HG03521 (cell line): ENCODE measurements at regions not wholly inside any gene's neighbourhood (a gene's known extent, or its start where the extent isn't known, plus 50 kb on each side); places are given as distances from the start of the nearest gene placed in this dataset.

ENCODE experiments used
- ATAC-seq: cut with Tn5 transposase; IDR thresholded peaks from one replicate; pipeline ENCODE4 v1.9.1; 2021; ENCODE audit warnings: mild to moderate bottlenecking, moderate library complexity; ENCODE audit not compliant: unreplicated experiment

DNA sequence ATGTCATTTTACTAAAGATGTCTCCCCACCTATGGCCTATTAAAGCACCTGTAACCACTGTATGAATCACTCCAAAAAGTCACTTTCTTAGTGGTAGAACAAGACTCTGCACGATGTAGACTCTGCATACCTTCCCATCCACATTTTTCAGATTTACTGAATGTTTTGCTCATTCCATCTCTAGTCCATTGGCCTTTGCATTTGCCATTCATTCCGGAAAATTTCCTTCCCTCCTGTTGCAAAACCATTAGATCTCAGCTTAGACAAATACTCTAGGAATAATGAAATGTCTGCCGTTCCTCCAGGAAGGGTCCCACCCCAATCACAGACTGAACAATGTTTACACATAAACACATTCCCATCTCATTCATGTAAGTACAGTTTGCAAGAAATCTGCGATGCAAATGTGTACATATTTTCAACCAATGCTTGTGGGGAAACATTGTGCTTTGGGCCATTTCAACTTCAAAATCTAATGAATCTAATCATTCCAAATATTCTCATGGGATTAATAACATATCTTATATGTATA, 146.3 kb upstream of the XYLT1 start:
- no peak for ATAC-seq

DNA sequence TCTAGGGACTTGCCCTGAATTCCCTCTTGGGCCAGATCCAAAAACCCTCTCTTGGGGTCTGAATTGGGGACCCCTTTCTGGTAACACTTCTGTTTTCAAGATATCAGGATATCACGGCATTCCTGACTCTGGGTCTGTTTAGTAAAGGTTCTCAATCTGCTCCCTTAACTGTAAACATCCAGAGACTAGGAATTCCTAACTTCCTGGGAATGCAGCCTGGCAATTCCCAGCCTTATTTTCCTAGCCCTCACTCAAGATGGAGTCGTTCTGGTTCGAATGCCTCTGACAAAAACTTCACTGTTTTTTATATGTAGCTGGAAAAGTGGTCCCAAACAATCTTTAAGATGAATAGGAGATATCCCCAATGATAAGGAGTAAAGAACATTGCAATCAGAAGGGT, 141.6 kb upstream of the XYLT1 start:
- no peak for ATAC-seq

DNA sequence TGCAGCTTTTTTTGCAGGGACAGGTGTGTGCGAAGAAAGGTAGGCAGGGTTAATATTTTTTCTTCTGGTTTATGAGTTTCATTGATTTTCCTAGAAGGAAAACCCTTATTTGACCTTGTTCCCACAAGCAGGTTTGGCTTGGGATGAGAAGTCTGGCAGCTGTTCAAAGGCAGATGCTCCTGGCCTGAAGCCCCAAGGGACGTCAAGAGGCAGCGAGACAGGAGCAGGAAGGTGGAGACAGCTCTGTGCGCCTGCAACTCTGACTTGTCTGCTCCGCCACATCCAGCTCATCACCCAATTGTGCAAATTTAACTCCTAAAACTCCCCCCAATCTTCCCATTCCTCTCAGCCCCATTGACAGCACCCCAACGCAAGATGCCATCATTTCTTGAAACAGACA, 136.8 kb upstream of the XYLT1 start:
- no peak for ATAC-seq

DNA sequence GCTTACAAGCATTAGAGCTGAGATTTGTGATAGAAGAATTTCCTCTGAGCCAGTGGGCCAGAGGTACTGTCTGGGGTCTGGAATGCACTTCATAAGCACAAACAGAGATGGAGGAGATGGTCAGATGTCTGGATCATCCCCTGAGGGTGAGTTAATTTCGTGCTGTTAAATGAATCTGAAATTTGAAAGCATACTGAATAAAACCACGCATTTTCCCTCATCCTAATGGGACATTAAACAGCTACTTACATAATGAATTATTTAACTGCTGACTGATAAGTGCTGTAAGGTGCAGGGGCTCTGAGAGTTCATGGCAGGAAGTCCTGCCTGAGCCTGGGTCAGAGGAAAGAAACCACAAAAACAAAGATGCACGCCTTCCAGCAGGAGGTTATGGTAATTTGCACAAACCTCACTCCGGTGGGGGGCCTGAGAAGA, 136.3 kb upstream of the XYLT1 start:
- ATAC-seq, result no peak

DNA sequence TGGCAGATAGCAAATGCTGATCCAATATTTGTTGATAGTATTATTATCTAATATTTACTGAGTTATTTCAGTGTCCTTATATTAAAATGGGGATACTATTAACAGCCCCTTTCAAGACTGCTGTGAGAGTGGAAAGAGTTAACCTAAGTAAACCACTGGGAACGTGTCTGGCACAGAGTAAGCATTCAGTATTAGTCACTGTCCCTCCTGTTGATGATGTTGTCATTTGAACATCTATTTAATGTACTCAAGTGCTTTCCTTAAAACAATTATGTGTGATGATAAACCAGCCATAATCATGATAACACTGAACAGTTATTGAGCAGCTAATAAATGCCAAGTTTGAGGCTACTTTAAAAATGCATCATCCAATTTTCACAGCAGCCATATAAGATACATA, 135.7 kb upstream of the XYLT1 start:
- ATAC-seq, result no peak

DNA sequence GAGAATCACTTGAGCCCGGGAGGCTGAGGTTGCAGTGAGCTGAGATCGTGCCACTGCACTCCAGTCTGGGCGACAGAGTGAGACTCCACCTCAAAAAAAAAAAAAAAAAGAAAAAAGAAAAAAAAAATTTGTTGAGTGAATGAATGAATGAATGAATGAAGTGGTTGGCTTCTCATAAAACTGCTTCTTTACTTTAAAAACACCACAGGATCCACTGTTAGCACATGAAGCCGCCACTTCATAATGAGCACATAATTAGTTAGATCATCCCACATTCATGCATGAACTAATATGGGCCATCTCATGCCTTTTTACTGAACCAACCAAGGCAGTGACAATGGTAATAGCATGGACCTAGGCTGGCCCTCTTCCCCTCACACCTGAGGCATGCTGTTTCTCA, 135.0 kb upstream of the XYLT1 start:
- ATAC-seq, result no peak

DNA sequence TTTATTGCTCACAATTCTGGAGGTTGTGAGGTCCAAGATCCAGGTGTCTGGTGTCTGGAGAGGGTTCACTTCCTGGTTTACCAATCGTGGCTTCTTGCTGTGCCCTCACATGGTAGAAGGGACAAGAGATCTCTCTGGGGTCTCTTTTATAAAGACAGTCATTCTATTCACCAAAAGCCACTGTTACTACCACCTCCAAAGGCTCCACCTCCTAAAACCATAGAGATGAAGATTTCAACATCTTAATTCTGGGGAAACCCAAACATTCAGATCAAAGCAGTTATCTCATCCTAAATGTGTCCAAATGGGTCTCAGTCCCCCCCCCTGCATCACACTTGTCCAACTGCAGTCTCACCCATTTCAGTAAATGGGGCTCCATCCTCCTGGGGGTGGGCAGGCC, 132.9 kb upstream of the XYLT1 start:
- no peak for ATAC-seq

DNA sequence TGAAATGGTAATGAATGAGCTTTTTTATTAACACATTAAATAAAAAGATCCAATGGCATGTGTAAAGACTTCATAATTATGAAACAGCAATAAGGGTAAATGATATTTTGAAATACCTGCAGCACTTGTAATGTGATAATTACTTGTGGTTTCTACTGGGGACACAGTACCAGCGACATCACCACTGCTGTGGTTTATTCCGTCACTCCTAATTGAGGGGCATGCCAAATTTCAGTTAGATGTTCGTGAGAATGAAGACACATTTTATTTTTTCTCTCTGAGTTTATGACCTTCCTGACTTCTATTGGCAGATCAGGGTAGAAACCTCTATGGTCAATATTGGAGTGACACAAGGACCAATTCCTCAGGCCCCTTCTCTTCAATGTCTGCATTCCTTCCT, 131.9 kb upstream of the XYLT1 start:
- ATAC-seq, result no peak

DNA sequence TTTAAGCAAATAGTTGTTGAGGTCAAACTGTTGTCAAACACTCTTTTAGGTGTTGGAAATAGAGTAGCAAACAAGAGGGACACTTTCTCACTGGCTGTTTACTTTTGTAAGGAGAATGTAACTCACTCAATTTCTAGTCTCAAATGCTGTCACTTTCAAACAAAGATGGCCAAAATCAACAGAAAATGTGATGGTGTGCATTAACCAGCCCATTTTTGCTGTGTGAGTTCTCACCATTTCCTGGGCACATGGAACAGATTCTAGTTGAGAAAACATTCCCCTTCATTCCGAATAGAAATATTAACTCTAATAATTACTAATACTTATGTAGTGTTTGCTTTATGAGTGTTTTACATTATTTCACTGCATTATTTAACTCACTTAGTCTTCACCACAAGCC, 128.2 kb upstream of the XYLT1 start:
- ATAC-seq, result no peak

DNA sequence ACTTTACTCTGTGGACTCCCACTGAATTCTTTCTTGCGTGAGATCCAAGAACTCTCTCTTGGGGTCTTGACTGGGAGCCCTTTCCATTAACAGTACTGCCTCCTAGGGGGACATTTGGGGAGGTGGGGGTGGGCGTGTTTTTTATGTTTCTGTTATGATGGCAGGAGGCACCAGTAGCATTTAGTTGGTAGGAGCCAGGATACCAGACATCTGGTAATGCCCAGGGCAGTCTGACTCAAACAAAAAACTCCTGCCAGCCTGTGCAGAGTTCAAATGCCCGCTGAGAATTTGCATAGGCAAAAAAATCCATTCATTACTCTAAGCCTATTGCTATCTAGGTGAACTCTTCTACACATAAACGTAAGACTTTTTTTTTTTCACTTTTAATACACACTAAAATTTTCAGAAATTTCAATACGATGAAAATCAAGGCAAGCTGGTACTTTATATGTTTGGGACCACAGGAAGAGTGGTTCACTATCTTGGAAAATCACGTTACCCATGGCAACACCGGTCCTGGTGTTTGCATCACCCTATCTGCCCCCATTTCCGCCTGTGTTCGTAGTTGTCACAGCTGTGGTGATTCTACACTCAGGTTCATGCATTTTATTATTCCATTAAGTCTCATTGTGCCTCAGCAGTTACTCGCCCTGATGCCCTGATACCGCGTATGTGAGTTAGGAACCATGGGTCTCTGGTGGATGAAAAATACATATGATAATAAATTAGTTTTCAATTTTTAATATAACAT, 121.1 kb upstream of the XYLT1 start:
- ATAC-seq, result no peak

DNA sequence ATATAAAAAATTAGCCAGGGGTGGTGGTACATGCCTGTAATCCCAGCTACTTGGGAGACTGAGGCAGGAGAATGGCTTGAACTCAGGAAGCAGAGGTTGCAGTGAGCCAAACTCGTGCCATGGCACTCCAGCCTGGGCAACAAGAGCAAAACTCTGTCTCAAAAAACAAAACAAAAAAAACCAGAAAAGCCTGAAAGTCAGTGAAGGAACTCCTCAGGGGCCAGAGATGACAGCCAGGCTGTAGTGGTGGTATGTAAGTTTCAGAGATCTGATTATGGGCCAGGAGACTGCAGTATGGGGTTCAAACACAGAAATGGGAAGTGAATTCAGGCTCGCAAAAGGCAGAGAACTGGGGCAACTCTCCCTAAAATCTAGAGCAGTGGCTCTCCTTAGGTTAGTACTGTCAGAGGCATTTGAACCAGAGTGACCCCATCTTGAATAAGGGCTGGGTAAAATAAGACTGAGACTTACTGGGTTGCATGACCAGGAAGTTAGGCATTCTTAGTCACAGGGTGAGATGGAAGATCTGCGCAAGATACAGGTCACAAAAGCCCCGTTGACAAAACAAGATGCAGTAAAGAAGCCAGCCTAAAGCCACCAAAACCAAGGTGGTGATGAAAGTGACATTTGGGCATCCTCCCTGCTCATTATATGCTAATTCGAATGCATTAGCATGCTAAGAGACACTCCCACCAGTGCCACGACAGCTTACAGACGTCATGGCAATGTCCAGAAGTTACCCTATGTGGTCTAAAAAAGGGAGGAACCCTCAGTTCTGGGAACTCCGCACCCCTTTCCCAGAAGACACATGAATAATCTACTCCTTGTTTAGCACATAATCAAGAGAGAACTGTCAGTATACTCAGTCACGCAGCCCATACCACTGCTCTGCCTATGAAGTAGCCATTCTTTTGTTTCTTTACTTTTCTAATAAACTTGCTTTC, 120.2 kb upstream of the XYLT1 start:
- no peak for ATAC-seq

DNA sequence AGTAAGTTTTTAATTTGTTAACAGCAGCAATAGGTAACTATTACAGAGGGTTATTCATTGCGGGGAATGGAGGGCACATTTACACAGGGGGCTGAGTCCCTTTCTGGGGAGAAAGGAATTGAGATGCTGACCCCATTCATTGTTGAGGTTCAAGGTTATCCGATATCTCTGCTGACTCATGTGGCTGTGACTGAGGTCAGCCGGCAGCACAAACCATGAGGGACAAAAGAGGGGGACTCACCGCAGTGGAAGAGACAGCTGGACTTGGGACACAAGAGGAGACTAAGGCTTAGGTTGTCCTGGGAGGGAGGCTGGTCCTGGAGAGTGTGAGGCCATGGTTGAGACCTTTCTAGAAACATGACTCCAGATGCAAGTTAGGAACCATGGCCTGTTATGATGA, 119.1 kb upstream of the XYLT1 start:
- ATAC-seq, result no peak

DNA sequence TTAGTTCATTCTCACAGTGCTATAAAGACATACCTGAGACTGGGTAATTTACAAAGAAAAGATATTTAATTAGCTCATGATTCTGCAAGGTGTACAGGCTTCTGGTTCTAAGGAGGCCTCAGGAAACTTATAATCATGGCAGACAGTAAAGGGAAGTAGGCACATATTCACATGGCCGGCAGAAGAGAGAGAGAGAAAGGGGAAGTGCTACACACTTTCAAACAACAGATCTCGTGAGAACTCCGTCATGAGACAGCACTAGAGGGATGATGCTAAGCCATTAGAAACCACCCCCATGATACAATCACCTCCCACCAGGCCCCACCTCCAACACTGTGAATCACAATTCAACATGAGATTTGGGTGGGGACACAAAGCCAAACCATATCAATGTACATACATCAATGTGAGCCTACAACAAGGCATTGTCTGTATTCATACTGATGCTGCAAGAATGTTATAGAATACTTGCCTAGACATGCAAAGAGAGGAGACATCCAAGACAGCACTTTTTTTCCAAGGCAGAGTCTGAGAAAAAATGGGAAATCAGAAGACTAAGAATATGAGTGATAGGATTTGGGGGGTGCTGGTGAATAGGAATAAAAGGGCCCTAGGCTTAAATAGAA, 114.8 kb upstream of the XYLT1 start:
- ATAC-seq, result no peak

DNA sequence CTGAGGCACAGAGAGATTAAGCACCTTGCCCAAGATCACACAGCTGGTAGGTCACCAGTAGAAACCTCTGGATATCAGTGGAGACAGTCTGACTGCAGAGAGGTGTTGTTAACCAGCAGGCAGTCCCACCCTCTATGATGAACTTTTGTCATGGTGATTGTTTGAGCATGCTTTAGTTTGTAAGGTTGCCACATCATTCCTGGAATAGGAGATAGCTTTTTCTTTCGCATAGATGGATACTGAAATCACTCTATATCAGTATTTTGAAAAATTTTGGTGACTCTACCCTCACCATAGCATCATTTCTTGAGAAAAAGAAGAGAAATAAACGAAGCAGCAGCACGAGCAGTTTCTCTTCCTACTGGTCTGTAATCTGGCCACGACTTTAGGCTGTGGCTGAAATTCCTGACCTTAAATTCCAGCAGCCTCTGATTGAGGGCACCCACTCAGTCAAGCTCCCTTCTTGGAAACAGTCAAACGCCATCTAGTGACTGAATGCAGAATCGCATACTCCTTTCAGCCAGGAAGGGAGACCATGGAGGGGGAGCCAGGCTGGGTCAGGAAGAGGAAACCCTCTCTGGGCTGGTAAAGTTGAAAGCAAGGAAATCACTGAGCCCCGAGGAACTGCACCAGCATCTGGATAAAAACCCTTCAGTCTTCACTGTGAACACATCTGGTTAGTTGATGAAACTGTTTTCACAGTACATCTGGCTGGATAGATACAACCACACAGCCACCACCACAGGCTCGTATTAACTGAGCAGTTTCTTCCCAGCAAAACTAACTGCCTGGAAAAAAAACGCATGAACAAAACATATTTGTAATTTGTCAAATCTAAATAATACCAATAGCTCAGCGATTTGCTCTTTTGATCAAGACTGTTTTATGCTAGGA, 108.5 kb upstream of the XYLT1 start:
- ATAC-seq, result no peak

DNA sequence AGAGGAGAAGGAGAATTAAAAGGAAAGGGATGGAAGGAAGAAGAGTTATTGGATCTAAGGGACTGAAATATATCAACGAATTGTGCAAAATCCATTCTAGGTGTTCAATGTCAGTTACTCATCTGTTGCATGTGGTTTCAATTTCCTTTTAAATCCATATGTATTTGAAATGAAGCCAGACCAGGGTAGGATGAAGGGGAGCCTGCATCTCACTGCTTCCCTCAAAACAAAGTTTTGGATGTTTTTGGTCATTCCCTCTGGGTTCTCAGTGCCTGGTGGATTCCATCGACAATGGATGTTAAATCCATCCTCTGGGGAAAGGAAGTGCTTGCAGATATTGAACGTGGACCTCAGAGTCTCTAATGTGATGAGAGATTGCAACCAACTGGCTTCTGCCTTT, 103.5 kb upstream of the XYLT1 start:
- no peak for ATAC-seq

DNA sequence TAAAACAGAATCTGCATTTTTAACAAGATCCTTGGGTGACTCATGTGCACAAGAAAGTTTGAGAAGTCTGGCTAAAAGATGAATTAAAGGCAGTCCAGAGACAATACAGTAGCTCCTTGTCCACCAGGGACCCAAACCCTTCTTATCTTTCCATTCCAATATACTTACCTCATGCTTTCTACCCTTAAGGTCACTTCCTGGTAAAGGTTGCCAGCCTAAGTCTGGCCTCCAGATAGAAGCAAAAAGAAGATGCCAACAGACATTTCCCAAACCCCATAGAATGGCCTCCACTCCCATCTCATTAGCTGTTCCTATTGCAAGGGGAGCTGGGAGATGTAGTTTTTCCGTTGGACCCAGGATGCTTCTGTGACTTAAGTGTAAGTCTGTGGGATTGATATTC, 101.4 kb upstream of the XYLT1 start:
- ATAC-seq, result no peak

DNA sequence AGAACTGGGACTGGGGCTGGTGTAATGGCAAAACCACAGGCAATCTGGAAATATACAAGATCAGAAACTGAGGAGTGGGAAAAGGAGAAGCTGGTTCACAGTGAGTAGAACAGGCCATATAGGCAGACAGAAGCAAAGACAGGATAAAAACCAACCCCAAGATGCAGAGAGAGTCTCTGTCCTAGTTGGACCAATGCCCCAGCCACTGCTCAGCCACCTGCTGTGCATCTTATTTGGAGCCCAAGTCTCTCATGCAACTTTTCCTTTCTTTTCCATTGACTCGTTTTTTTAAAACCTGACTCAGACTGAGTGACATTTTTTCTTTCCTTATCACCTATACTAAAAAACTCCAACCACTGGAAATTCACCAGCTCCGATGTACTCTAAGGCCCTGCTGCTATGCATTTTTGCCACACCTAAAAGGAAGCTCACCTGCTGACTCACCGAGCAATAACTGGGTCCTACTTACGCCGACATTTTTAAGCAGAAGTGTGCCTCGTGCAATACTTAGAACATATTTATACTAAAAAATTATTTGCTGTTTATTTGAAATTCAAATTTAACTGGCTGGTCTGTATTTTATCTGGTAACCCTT, 100.8 kb upstream of the XYLT1 start:
- ATAC-seq, result no peak

DNA sequence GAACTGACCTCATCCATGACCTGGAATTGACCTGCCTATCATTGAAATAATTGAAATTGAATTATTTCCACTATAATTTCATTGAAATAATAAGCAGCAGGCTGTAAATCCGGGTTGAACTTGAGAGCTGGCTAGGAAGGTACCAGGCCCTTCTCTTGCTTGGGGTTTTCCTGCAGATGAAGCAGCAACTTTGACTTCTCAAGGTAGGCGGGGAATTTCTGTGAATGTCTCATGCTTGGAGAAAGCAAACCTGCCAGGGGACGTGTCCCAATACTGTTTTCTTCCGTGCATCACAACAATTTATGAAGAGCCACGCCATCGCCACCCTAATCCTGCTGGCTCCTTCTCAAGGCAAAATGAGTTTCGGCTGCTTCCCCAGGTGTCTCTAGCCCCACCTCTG, 97.5 kb upstream of the XYLT1 start:
- ATAC-seq, result no peak

DNA sequence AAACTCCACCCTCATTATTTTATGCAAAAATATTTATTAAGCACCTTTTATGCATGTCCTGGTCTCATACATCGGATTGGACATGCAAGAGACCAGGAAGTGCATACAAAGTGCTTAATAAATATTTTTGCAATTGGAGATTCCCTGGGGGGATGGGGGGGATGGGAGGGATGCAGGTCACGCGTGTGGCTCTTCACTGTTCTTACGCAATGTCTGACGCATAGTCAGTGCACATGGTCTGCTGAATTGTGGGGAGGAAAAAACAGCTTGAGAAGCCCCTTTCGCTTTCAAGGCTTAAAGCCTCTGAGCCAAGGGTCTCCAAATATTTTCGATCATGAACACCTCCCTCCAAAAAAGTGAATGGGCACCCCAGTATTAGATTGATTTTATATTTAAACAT, 96.7 kb upstream of the XYLT1 start:
- no peak for ATAC-seq
